Tibial nerve (tissue), 4 donors: ENCODE measurements at regions not wholly inside any gene's neighbourhood (a gene's known extent, or its start where the extent isn't known, plus 50 kb on each side); places are given as distances from the start of the nearest gene placed in this dataset.

ENCODE experiments used
- EP300 ChIP-seq, 2 donors: sonication (generic); formaldehyde crosslinking; IDR thresholded peaks; one replicate each; pipeline ENCODE4 v1.6.1; 2017; ENCODE audit warnings: antibody characterized with exemption in 2 of 2, mild to moderate bottlenecking in 1 of 2
- TF ChIP-seq, protein P1 (sequence below), 5 experiments: fragments of 200-600 bp in 3 of 5; fragments of 450-650 bp in 2 of 5; sonication (generic) in 3 of 5; IDR thresholded peaks; one replicate each; pipeline ENCODE4 v1.5.1; 2016 to 2019; ENCODE audit warnings: antibody characterized with exemption in 5 of 5, mild to moderate bottlenecking in 3 of 5, moderate library complexity in 2 of 5

DNA sequence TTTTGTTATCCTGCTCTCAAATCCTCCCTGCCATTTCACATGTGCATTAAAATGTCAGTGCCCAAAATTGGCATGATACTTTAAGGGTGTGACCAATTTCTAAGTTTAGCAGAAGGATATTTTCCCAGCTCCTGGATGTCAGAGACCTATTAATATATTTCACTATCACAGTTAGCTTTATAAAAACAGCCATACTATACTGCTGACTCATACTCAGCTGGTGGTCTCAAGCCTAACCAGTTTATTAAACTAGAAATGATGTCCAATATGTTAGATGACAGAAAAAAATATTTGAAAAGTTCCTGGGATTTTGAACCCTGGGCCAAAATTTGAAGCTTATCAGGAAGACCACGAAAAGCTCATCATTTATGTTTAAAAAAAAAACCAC is 60.9 kb upstream of the ZNF280D start:
- TF ChIP-seq, protein P1, sequence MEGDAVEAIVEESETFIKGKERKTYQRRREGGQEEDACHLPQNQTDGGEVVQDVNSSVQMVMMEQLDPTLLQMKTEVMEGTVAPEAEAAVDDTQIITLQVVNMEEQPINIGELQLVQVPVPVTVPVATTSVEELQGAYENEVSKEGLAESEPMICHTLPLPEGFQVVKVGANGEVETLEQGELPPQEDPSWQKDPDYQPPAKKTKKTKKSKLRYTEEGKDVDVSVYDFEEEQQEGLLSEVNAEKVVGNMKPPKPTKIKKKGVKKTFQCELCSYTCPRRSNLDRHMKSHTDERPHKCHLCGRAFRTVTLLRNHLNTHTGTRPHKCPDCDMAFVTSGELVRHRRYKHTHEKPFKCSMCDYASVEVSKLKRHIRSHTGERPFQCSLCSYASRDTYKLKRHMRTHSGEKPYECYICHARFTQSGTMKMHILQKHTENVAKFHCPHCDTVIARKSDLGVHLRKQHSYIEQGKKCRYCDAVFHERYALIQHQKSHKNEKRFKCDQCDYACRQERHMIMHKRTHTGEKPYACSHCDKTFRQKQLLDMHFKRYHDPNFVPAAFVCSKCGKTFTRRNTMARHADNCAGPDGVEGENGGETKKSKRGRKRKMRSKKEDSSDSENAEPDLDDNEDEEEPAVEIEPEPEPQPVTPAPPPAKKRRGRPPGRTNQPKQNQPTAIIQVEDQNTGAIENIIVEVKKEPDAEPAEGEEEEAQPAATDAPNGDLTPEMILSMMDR (IDR thresholded peaks at IDR 0.05): no peak
- TF ChIP-seq EP300 (IDR thresholded peaks at IDR 0.05): no peak
